ENCODE measurements at regions not wholly inside any gene's neighbourhood (a gene's known extent, or its start where the extent isn't known, plus 50 kb on each side); places are given as distances from the start of the nearest gene placed in this dataset.
"Not testable (repeated sequence)": the region's sequence is repeated elsewhere in the genome, so short reads cannot be mapped to it uniquely, and the experiment has no call there.

DNA sequence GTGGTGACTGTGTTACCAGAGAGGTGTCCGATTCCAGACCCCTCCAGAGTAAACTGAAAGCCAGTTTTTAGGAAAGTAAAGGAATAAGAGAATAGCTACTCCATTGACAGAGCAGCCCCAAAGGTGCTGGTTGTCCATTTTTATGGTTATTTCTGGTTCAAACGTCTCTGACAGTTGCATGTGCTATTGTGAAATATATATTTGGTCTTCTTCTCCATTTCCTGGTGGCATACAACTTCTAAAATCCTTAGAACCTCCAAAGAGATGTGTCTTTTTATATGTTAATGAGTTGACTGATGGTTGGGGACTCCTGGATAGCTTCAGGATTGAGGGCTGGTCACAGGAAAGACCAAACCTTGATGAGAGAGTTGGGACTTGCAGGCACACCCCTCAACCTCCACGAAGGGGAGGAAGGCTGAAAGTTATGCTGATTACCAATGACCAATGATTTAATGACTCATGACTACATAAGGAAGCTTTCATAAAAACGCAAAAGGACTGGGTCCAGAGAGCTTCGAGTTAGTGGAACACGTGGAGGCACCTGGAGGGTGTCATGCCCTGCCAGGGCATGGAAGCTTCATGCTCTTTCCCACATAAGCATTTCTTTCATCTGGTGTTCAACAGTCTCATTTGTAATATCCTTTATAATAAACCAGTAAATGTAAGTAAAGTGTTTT is 100.7 kb downstream of the SLC16A1 start:
- DNase-seq (ENCODE audit: low read depth in 3 of 3) = no peak

GRCh38 chr1:112854368-112854984 is 101.5 kb downstream of the SLC16A1 start:
- DNase-seq (ENCODE audit: low read depth in 3 of 3) = not testable (repeated sequence)

DNA sequence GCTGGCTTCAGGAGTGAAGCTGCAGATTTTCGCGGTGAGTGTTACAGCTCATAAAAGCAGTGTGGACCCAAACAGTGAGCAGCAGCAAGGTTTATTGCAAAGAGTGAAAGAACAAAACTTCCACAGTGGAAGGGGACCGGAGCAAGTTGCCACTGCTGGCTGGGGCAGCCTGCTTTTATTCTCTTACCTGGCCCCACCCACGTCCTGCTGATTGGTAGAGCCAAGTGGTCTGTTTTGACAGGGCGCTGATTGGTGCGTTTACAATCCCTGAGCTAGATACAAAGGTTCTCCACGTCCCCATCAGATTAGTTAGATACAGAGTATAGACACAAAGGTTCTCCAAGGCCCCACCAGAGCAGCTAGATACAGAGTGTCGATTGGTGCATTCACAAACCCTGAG is 102.1 kb downstream of the SLC16A1 start:
- DNase-seq (ENCODE audit: low read depth in 3 of 3) = not testable (repeated sequence)

- DNase-seq (ENCODE audit: low read depth in 3 of 3) = no peak
Measured at GRCh38 chr1:112852934-112853333, 103.1 kb downstream of the SLC16A1 start.

- DNase-seq (ENCODE audit: low read depth in 3 of 3) = no peak
Measured at GRCh38 chr1:112852276-112852675, 103.7 kb downstream of the SLC16A1 start.

GRCh38 chr1:112850034-112850757 is 105.8 kb downstream of the SLC16A1 start:
- no peak for DNase-seq (ENCODE audit: low read depth in 3 of 3)

DNA sequence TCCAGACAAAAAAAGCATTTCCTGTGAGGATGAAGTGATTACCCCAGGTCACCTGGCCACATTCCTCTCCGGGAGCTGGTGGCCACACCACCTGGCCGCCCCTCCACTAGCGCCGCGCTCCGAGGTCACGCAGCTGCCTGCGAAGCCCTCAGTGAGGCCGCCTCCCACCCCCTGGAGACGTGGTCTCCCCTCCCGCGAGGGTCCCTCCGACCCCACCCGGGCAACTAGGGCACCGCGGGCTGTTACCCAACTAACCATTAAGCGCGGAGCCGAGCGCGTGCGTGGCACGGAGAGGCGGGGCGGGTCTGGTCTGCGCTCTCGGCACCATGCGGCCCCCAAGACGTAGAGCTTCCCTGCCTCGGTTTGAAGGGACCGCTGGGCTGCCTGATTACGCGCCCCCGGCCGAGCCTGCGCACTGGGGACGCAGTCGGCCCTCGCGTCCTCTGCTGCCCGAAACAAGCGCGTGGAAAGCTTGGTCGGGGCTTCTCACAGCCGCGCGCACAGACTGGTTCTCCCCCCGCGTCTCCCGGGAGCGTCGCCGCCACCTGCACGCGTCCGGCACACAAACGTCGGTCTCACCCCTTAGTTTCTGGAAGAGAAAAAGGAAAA is 106.5 kb downstream of the SLC16A1 start:
- no peak for DNase-seq (ENCODE audit: low read depth in 3 of 3)

GRCh38 chr1:112841825-112842224 is 114.2 kb downstream of the SLC16A1 start:
- no peak for DNase-seq (ENCODE audit: low read depth in 3 of 3)

GRCh38 chr1:112840631-112841624 is 115.1 kb downstream of the SLC16A1 start:
- DNase-seq (ENCODE audit: low read depth in 3 of 3) = no peak

DNA sequence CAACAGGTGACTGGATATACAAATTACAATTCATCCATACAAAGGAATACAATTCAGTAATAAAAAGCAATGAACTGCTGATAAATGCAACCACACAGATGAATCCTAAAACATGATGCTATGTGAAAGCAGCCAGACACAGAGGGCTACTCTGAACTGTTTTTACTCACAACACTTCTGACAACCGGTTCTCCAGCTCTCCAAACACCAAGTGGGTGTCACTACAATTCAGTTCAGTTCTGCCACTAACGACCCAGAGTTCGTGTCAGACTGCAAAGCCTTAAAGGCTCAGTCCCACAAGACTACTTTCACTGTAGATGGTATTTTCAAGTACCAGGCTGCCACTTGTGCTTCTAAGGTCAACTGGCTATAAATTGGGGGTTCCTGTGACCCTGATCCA is 119.4 kb downstream of the SLC16A1 start:
- no peak for DNase-seq (ENCODE audit: low read depth in 3 of 3)

DNA sequence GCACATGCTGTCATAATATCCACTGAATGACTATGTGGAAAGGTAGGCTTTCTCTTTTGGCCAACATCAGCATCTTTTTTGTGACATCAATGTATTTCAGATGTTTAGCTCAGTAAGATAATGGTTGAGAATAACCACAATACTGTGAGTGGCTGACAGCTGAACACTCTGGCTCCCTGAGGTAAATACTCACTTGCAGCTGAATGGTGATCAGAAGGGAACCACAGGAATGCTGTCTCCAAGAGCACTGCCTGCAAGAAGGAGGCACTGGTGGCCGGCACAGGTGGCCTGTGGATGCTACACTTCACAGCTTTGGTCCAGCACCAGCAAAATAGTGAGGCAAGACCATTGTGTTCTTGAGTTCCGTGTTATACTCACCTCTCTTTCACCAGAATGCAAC is 118.7 kb upstream of the PPM1J start:
- no peak for DNase-seq (ENCODE audit: low read depth in 3 of 3)

DNA sequence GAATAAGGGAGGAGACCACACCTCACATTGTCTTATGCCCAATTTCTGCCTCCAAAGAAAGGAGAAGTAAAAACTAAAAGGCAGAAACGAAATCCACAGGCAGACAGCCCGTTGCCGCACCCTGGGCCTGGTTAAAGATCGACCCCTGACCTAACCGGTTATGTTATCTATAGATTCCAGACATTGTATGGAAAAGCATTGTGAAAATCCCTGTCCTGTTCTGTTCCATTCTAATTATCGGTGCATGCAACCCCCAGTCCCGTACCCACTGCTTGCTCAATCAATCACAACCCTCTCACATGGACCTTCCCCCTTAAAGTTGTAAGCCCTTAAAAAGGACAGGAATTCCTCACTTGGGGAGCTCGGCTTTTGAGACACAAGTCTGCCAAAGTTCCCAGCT is 117.1 kb upstream of the PPM1J start:
- not testable (repeated sequence) for DNase-seq (ENCODE audit: low read depth in 3 of 3)

- DNase-seq (ENCODE audit: low read depth in 3 of 3) = not testable (repeated sequence)
Measured at GRCh38 chr1:112829691-112830090, 114.6 kb upstream of the PPM1J start.

DNA sequence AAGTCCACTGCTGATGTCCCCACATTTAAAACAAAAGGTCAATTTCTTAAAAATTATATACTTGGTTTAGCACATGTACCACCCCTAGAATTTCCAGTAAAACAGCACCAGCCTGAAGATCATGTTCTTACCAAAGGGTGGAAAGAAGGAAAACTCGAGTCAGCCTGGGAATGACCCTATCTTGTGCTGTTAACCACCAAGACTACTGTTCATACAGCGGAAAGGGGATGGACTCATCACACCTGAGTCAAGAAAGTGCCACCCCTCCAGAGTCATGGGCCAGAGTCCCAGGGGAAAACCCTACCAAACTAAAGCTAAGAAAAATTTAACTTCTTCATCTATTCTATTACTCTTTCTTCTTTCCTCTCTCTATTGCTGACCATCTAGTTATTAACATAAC is 113.6 kb upstream of the PPM1J start:
- DNase-seq (ENCODE audit: low read depth in 3 of 3) = no peak

GRCh38 chr1:112827391-112827790 is 112.3 kb upstream of the PPM1J start:
- DNase-seq (ENCODE audit: low read depth in 3 of 3) = not testable (repeated sequence)

DNA sequence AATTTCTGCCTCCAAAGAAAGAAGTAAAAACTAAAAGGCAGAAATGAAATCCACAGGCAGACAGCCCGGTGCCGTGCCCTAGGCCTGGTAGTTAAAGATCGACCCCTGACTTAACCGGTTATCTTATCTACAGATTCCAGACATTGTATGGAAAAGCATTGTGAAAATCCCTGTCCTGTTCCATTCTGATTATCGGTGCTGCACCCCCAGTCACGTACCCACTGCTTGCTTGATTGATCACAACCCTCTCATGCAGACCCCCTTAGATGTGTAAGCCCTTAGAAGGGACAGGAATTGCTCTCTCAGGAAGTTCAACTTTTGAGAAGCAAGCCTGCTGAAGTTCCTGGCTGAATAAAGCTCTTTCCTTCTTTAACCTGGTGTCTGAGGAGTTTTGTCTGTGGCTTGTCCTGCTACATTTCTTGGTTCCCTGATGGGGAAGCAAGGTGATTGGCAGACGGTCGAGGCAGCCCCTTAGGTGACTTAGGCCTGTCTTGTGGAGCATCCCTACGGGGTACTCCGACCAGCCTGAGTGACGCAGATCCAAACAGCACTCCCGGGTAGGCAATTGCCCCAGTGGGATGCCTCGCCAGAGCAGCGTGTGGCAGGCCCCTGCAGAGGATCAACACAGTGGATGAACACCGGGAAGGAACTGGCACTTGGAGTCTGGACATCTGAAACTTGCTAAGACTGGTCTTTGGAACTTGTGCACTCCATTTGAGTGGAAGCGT is 111.2 kb upstream of the PPM1J start:
- DNase-seq (ENCODE audit: low read depth in 3 of 3) = no peak

DNA sequence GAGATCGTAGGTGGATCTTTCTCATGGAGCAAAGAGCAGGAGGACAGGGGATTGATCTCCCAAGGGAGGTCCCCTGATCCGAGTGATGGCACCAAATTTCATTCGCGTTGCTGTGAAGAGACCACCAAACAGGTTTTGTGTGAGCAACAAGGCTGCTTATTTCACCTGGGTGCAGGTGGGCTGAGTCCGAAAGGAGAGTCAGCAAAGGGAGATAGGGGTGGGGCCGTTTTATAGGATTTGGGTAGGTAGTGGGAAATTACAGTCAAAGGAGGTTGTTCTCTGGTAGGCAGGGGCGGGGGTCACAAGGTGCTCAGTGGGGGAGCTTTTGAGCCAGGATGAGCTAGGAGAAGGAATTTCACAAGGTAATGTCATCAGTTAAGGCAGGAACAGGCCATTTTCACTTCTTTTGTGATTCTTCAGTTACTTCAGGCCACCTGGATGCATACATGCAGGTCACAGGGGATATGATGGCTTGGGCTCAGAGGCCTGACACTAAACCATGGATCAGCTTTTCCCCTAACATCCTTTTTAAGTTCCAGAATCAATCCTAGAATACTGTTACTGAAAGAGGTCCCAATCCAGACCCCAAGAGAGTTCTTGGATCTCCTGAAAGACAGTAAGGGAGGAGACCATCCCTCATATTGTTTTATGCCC is 110.6 kb upstream of the PPM1J start:
- DNase-seq (ENCODE audit: low read depth in 3 of 3) = not testable (repeated sequence)

- DNase-seq (ENCODE audit: low read depth in 3 of 3) = not testable (repeated sequence)
Measured at GRCh38 chr1:112825075-112825474, 109.9 kb upstream of the PPM1J start.

DNA sequence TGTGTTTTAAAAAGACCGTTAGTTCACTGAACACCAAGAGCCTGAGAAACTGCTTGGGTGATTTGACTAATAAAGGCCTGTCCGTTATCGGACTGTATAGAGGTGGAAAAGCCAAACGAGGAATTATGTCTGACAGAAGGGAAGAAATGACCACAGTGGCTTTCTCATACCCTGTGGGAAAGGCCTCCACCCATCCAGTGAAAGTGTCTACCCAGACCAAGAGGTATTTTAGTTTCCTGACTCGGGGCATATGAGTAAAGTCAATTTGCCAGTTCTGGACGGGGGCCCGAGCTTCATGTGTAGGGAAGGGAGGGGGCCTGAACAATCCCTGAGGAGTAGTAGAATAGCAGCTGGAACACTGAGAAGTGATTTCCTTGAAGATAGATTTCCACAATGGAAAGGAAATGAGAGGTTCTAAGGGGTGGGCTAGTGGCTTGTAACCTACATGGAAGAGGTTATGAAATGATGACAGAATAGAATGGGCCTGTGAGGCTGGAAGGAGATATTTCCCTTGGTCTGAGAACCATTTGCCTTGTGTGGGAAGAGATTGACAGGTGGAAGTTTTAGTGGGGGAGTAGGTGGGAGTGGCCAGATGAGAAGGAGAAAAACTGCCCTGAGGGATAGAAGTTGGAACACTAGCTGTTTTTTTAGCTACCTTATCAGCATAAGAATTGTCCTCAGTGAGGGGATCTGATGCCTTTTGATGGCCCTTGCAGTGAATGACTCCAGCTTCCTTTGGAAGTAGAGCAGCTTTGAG is 106.4 kb upstream of the PPM1J start:
- DNase-seq (ENCODE audit: low read depth in 3 of 3) = not testable (repeated sequence)
